ENCODE measurements at regions not wholly inside any gene's neighbourhood (a gene's known extent, or its start where the extent isn't known, plus 50 kb on each side); places are given as distances from the start of the nearest gene placed in this dataset.
A peak's percentile ranks its signal among the peaks of the same experiment; 100 is the strongest.

DNA sequence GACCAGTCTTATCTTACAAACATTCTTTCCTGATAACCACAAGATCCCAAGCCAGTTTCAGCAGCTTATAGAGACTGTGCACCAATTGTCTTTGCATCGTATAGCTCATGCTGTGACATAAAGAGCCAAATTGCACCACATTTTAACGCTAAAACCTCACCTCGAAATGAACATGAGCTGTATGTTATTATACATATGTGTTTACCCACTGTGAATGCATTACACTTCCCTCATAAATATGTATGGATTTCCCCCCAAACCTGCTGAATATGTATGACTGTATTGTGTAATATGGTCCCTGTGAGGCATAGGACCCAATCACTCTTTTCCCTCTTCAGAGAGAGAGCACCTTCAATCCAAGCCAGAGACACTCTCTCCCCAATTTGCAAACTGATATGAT, 692.4 kb downstream of the NLGN4X start:
- DNase-seq (ENCODE audit: low read depth) = no peak

GRCh38 chrX:5528057-5528456, 700.6 kb downstream of the NLGN4X start:
- DNase-seq (ENCODE audit: low read depth) = no peak

DNA sequence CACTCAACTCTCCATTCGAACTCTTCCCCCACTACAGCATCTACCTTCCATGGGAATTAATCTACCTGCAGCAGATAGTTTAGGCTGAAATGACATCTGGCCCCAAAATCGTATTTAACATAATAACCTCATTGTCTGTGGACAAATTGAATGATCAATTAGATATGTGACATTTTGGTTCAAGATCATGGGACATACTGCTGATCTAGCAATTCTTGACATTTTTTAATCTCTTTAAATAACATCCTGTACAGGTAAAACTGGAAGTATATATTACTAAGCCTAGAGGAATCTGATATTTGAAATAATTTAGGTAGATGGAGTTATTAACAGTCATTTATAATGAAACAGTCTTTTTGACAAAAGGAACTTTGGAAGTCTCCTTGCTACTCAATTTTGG, 702.5 kb downstream of the NLGN4X start:
- DNase-seq (ENCODE audit: low read depth) = no peak

DNA sequence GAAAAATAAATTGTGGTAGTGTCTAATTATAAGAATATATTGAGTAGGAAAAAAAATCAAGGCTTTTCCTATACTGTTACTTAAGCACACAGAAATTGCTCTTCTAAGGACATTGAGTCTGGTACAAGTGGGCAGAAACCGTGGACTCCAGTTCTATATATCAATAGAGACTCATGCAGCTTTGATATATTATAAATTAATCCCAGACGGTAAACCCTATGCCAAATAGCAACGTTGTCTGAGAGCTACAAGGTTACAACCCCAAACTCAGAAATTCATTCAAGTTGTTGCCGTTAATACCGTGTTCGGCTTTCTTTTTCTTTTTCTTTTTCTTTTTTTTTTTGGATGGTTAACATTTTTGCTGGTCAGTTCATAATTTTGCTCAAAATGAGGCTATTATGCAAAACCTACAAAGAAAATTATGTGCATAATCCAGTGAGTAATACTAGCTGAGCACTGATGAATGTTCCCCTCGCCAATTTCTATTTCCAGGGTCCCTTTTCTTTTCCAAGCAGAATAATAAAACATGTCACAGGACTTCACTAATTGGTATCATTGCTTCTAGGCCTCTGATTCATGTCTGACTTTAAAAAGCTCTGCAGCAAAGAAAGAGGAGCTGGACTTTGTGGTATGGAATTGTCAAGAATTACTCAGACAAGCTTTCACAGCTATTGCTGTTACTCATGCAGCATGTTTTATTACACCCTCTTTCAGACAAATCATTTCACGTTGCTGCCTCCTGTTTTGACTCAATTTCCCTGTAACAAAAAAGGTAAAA, 737.7 kb downstream of the NLGN4X start:
- no peak for DNase-seq (ENCODE audit: low read depth)

DNA sequence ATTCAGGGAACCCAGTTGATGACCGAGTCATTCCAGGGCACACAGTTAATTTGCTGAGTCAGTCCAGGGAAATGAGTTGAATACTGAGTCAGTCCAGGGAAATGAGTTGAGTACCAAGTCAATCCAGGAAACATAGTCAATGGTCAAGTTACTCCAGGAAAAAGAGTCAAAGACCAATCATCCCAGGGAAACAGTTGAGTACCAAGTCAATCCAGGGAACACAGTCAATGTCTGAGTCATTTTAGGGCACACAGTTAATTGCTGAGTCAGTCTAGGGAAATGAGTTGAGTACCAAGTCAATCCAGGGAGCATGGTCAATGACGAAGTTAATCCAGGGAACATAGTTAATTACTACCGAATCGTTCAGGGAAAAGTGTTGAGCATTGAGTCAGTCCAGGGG, 754.4 kb downstream of the NLGN4X start:
- peak; percentile 2 for DNase-seq (ENCODE audit: low read depth)

DNA sequence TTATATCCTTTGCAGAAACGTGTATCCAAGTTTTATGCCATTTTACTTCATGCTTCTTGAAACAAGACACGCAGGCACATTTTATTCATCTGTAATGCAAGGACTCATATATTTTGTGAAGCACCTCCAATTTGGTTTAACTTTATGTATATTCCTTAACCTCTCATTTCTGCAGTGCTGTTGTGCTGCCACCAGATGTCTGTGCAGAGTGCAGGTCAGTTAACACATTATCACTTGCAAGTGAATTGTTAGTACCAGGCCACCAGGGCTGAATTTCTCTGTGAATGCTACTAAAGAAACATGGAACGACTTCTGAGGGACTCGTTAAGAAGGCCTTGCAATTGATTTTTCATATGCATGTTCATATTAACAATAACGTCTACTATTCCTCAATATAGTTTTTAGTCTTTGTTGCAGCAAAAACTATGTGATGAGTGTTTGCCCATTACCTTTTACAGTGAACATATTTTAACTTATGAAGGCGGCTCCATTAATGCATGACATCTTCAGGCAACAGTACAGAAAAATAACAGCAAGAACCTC, 770.3 kb downstream of the NLGN4X start:
- DNase-seq (ENCODE audit: low read depth) = no peak

GRCh38 chrX:5449323-5449722, 779.3 kb downstream of the NLGN4X start:
- no peak for DNase-seq (ENCODE audit: low read depth)

- no peak for DNase-seq (ENCODE audit: low read depth)
These were observed 796.8 kb downstream of the NLGN4X start for GRCh38 chrX:5431823-5432222.

DNA sequence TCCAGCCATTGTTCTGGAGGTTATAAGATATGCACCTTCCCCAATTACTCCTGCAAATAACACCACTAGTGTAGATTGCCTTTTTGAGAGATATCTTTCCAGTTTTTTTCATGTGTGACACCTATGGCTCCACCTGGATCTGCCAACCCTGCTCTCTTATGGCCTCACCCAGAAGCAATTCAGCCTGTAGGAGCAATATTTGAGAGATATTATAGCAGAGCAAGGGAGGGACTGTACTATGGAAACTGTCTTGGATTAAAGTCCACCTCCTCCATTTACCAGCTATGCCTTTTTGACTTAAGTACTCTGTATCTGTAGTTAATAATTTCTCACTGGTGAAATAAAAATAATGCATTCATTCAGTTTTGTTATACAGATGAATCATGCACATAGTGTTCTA, 803.5 kb downstream of the NLGN4X start:
- no peak for DNase-seq (ENCODE audit: low read depth)

DNA sequence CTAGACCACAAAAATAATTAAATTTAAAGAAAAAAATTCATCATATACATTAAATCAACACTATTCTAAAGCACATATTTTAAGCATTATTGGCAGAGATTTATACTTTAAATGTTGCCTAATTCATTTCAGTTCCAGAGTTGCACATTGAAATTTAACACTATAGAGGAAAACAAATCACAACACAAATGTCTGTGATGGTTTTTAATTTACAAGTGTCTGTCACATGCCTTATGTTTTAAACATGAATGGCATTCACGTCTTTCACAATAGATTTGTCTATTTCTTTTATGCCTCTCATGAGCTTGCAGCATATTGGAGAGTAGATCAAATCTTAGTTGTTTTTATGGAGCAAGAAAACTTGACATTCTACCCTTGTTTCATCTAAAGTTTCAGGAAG, 811.3 kb downstream of the NLGN4X start:
- no peak for DNase-seq (ENCODE audit: low read depth)

- DNase-seq (ENCODE audit: low read depth) = no peak
These were observed 812.9 kb downstream of the NLGN4X start for GRCh38 chrX:5415738-5416137.

- DNase-seq (ENCODE audit: low read depth) = no peak
These were observed 819.6 kb downstream of the NLGN4X start for GRCh38 chrX:5409106-5409505.

- DNase-seq (ENCODE audit: low read depth) = no peak
These were observed 826.2 kb downstream of the NLGN4X start for GRCh38 chrX:5402461-5402860.

DNA sequence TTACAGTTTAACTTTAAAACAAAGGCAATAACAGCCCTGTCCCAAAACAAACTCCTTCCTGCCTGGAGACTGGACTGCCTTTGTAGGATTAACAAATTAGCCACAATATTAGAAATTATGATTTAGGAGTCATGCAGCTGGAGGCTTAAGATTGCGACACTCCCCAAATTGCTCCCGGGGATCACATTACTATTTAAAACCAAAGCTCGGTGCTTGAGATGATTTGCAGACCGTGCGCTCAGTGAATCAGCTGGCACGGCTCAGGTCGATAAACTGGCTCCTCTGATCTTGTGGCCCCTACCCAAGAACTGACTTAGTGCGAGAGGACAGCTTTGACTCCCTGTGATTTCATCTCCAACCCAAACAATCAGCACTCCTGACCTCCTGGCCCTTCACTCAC, 829.3 kb downstream of the NLGN4X start:
- DNase-seq (ENCODE audit: low read depth) = no peak

- no peak for DNase-seq (ENCODE audit: low read depth)
These were observed 831.3 kb downstream of the NLGN4X start for GRCh38 chrX:5397409-5397808.

- DNase-seq (ENCODE audit: low read depth) = no peak
These were observed 838.3 kb downstream of the NLGN4X start for GRCh38 chrX:5390376-5390775.

GRCh38 chrX:5388087-5388486, 840.6 kb downstream of the NLGN4X start:
- no peak for DNase-seq (ENCODE audit: low read depth)

DNA sequence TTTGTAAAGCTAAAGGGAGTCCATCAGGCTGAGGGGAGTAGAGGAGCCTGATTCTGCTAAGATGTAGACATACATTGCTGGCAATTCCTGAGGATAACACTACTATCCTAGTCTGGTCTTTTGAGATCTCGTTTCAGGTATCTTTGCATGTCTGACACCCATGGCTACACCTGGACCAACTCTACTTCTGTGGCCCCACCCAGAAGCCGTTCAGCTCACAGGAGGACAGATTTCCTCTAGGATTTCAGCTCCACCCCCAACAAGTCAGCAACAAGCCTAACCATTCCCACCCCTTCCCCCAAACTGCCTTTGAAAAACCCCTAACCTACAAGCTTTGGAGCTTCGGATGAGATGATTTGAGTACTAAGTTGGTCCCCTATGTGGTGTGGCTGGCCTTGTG, 848.2 kb downstream of the NLGN4X start:
- no peak for DNase-seq (ENCODE audit: low read depth)

DNA sequence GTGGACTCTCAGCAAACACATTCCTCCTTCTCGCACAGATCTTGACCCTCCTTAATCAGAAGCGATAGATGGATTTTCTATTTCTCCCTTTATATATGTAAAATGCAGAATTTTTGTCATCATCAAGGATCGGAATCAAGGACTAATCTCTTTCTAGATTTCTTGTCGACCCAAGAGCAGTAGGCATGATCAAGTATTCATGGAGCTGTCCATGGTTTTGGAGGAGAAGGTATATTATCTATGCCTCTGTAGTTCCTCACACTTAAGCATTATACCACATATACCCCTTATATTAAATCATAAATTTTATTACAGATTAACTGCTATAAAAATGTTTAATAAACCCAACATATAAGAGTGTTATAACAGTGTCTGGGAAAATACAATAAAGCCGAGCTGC, 886.8 kb downstream of the NLGN4X start:
- no peak for DNase-seq (ENCODE audit: low read depth)

GRCh38 chrX:5337160-5337559, 891.5 kb downstream of the NLGN4X start:
- no peak for DNase-seq (ENCODE audit: low read depth)

- DNase-seq (ENCODE audit: low read depth) = no peak
These were observed 904.1 kb downstream of the NLGN4X start for GRCh38 chrX:5324546-5324945.

DNA sequence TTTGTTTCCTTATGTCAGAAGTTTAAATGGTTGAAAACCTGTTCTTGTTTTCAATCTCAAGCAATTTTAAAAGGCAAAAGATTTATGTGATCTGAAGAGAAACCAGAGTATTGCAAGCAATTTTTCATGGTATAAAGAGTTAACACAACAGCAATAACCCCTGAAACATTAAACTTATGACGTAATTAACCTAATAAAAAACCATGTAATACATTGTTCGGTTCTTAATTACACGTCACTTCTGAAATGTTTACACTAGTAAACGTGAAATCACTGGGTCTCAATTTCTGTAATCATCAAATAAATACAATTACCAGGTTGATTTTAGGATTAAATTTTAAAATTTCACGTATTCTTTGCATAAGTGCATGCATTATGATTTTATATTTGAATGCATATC, 914.5 kb downstream of the NLGN4X start:
- DNase-seq (ENCODE audit: low read depth) = no peak

- no peak for DNase-seq (ENCODE audit: low read depth)
These were observed 921.3 kb downstream of the NLGN4X start for GRCh38 chrX:5307416-5307815.

DNA sequence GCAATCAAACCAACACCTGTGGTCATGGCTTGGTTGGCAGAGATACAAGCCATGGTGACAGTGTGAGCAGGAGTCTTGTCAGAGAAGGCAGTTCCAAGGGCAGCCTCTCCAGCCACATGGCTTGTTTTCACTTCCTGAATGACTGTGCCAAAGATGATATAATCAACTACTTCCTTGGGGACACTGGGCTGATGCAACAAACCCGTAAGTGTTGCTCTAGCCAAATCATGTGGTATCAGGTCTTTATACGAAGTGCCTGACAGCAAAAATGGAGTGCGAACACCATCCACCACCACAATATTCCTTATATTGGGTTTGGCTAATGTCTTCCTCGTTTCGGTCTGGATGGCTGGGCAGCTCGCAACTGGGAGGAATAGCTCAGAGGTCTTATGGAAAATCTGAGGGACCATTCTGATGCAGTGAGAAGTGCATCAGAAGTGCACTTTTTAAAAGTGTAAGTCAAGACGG, 922.0 kb downstream of the NLGN4X start:
- no peak for DNase-seq (ENCODE audit: low read depth)

Measured in RPMI7951 (cell line).